Adrenal gland (tissue), 9 donors: ENCODE measurements at regions not wholly inside any gene's neighbourhood (a gene's known extent, or its start where the extent isn't known, plus 50 kb on each side); places are given as distances from the start of the nearest gene placed in this dataset.

ENCODE experiments used
- DNase-seq, 7 donors: peaks; one replicate each; pipeline ENCODE4 v3.0.0-alpha.2; 2019 to 2020
- H3K27ac ChIP-seq, 5 donors: fragments of 200-600 bp; sonication (generic) in 4 of 5; 1 replicate in 3 of 5; 2 replicates in 2 of 5; pipeline versions ENCODE4 v1.5.1 to v1.8.0; 2016 to 2020; ENCODE audit warnings: mild to moderate bottlenecking in 1 of 5
- H3K27me3 ChIP-seq: fragments of 200-600 bp; 2 replicates; pipeline ENCODE4 v1.8.0; 2021
- H3K36me3 ChIP-seq, 2 donors: fragments of 200-600 bp; replicated peaks in 1 of 2; 1 replicate in 1 of 2; 2 replicates in 1 of 2; pipeline versions ENCODE4 v1.5.1 to v1.8.0; 2018 to 2022
- H3K4me1 ChIP-seq, 2 donors: fragments of 200-600 bp; replicated peaks in 1 of 2; 1 replicate in 1 of 2; 2 replicates in 1 of 2; pipeline versions ENCODE4 v1.5.1 to v1.8.0; 2018 to 2021
- H3K4me3 ChIP-seq, 4 donors: fragments of 200-600 bp; sonication (generic) in 3 of 4; one replicate each; pipeline ENCODE4 v1.5.1; 2016 to 2018
- H3K9me3 ChIP-seq, 3 donors: fragments of 200-600 bp; sonication (generic) in 1 of 3; replicated peaks in 1 of 3; 1 replicate in 2 of 3; 2 replicates in 1 of 3; pipeline versions ENCODE4 v1.5.1 to v1.8.0; 2016 to 2021
- CTCF ChIP-seq, 6 experiments: fragments of 450-650 bp in 4 of 6; fragments of 200-600 bp in 2 of 6; sonication (generic) in 1 of 6; IDR thresholded peaks; 1 replicate in 5 of 6; 2 replicates in 1 of 6; pipeline versions ENCODE4 v1.5.1 to v1.8.0; 2016 to 2021; ENCODE audit warnings: antibody characterized with exemption in 6 of 6, mild to moderate bottlenecking in 2 of 6, moderate library complexity in 1 of 6
- POLR2A ChIP-seq, 2 donors: fragments of 450-650 bp; IDR thresholded peaks; one replicate each; pipeline ENCODE4 v1.6.1; 2017; ENCODE audit warnings: antibody characterized with exemption in 2 of 2, mild to moderate bottlenecking in 2 of 2, moderate library complexity in 1 of 2
- WGBS, 4 donors: extraction: QIAGEN DNeasy Blood & Tissue Kit in 2 of 4; methylation state at CpG; one replicate each; pipeline versions ENCODE4 v1.1.5 to v1.1.7; 2013 to 2017; 5-methylcytosine and 5-hydroxymethylcytosine counted together
- intact Hi-C, 2 donors: fragments of 100-400 bp; cut with DNase I; formaldehyde crosslinking; loops; one replicate each; pipeline versions ENCODE4 v1.14.1 to v1.15.0; 2022 to 2023
- donor health status: healthy with polysubstance abuse.
- donor health status: Bipolar disorder and iron deficiency.
- donor health status: DM: yes; HTN: yes; CAD: no.
- donor health status: DM: no; HTN: no; CAD: no.
- donor health status: DM: no; HTN: no; CAD: no.

GRCh38 chr6:147667082-147667481, 158.6 kb downstream of the SAMD5 start:
- H3K4me1 ChIP-seq, result no peaks in the 10 kb centered on the region
- intact Hi-C loops, result no loop called here
- H3K9me3 ChIP-seq, result no peaks in the 10 kb centered on the region
- TF ChIP-seq CTCF (IDR thresholded peaks at IDR 0.05) (no peak), POLR2A (IDR thresholded peaks at IDR 0.05) (no peak)
- H3K4me3 ChIP-seq, result no peak overlapping the region
- H3K27ac ChIP-seq, result no peak overlapping the region
- 68 to 75% (median 71%) methylated on average over 3 of the region's 3 CpGs for WGBS, 4 donors
- no peaks in the 10 kb centered on the region for H3K36me3 ChIP-seq
- H3K27me3 ChIP-seq, result no peaks in the 10 kb centered on the region
- no peak for DNase-seq

- intact Hi-C loops, result no loop called here
- TF ChIP-seq POLR2A (IDR thresholded peaks at IDR 0.05) (no peak), CTCF (IDR thresholded peaks at IDR 0.05) (no peak)
- no peaks in the 10 kb centered on the region for H3K4me1 ChIP-seq
- H3K9me3 ChIP-seq, result no peaks in the 10 kb centered on the region
- H3K27me3 ChIP-seq, result no peaks in the 10 kb centered on the region
- WGBS, 4 donors, result 78 to 89% (median 82%) methylated on average over 4 of the region's 4 CpGs
- no peaks in the 10 kb centered on the region for H3K36me3 ChIP-seq
- DNase-seq, result no peak
- no peak overlapping the region for H3K4me3 ChIP-seq
- no peak overlapping the region for H3K27ac ChIP-seq
These were observed 165.6 kb downstream of the SAMD5 start for GRCh38 chr6:147674099-147674498.

GRCh38 chr6:147674794-147675193, 166.3 kb downstream of the SAMD5 start:
- Histone ChIP-seq H3K4me1 (no peaks in the 10 kb centered on the region), H3K27me3 (no peaks in the 10 kb centered on the region), H3K27ac (no peak overlapping the region), H3K9me3 (no peaks in the 10 kb centered on the region), H3K4me3 (no peak overlapping the region), H3K36me3 (no peaks in the 10 kb centered on the region)
- DNase-seq, result no peak
- no peak for TF ChIP-seq POLR2A (IDR thresholded peaks at IDR 0.05)
- no peak for TF ChIP-seq CTCF (IDR thresholded peaks at IDR 0.05)
- intact Hi-C loops, result no loop called here

- no peaks in the 10 kb centered on the region for H3K27me3 ChIP-seq
- H3K27ac ChIP-seq, result no peak overlapping the region
- no peaks in the 10 kb centered on the region for H3K4me1 ChIP-seq
- TF ChIP-seq CTCF (IDR thresholded peaks at IDR 0.05) (no peak), POLR2A (IDR thresholded peaks at IDR 0.05) (no peak)
- no peak overlapping the region for H3K4me3 ChIP-seq
- no peaks in the 10 kb centered on the region for H3K36me3 ChIP-seq
- intact Hi-C loops, result no loop called here
- 71 to 80% (median 78%) methylated on average over 6 of the region's 6 CpGs for WGBS, 4 donors
- DNase-seq, result no peak
- no peaks in the 10 kb centered on the region for H3K9me3 ChIP-seq
These were observed 166.8 kb downstream of the SAMD5 start for GRCh38 chr6:147675281-147675680.
